SK-N-MC (cell line): ENCODE measurements at regions not wholly inside any gene's neighbourhood (a gene's known extent, or its start where the extent isn't known, plus 50 kb on each side); places are given as distances from the start of the nearest gene placed in this dataset.

Experiments used
- EZH2 ChIP-seq: fragments of 200-600 bp; sonication (generic); IDR thresholded peaks from one replicate; pipeline ENCODE4 v1.6.1; 2017; ENCODE audit warnings: antibody characterized with exemption
- FOXP2 ChIP-seq: optimal IDR thresholded peaks from 2 replicates; pipeline ENCODE3; 2011; ENCODE audit warnings: mild to moderate bottlenecking, moderate library complexity; ENCODE audit not compliant: insufficient read depth; ENCODE audit errors: extremely low read length, control extremely low read depth
- POLR2AphosphoS5 ChIP-seq: IDR thresholded peaks from 2 replicates; pipeline ENCODE4 v1.6.1; 2012; ENCODE audit warnings: mild to moderate bottlenecking, low read depth, low read length, borderline replicate concordance

- TF ChIP-seq EZH2: no peak
- no peak for TF ChIP-seq POLR2AphosphoS5
- no peak for TF ChIP-seq FOXP2
These were observed 1486.7 kb downstream of the FAM181B start for GRCh38 chr11:81246941-81247340.
